Esophagus muscularis mucosa (tissue), 4 donors: ENCODE measurements at regions not wholly inside any gene's neighbourhood (a gene's known extent, or its start where the extent isn't known, plus 50 kb on each side); places are given as distances from the start of the nearest gene placed in this dataset.

ENCODE experiments used
- DNase-seq: peaks from one replicate; pipeline ENCODE4 v3.0.0-alpha.2; 2017; ENCODE audit errors: extremely low spot score
- H3K27ac ChIP-seq, 4 donors: fragments of 200-600 bp; sonication (generic); replicated peaks in 1 of 4; 1 replicate in 3 of 4; 2 replicates in 1 of 4; pipeline ENCODE4 v1.5.1; 2016 to 2019; ENCODE audit warnings: mild to moderate bottlenecking in 1 of 4
- H3K27me3 ChIP-seq, 4 donors: fragments of 200-600 bp; sonication (generic); one replicate each; pipeline versions ENCODE4 v1.5.1 to v1.6.0; 2016 to 2019
- H3K36me3 ChIP-seq, 4 donors: fragments of 200-600 bp; sonication (generic); one replicate each; pipeline ENCODE4 v1.5.1; 2016 to 2019
- H3K4me1 ChIP-seq, 4 donors: fragments of 200-600 bp; sonication (generic); one replicate each; pipeline ENCODE4 v1.5.1; 2016 to 2019
- H3K4me3 ChIP-seq, 4 donors: fragments of 200-600 bp; sonication (generic); 1 replicate in 2 of 4; 2 replicates in 2 of 4; pipeline ENCODE4 v1.5.1; 2016 to 2019; ENCODE audit warnings: mild to moderate bottlenecking in 4 of 4, moderate library complexity in 1 of 4
- H3K9me3 ChIP-seq, 4 donors: fragments of 200-600 bp; sonication (generic); 1 replicate in 3 of 4; 2 replicates in 1 of 4; pipeline ENCODE4 v1.5.1; 2016 to 2019
- EP300 ChIP-seq: sonication (generic); formaldehyde crosslinking; IDR thresholded peaks from one replicate; pipeline ENCODE4 v1.6.1; 2017; ENCODE audit warnings: antibody characterized with exemption
- POLR2A ChIP-seq: fragments of 450-650 bp; IDR thresholded peaks from one replicate; pipeline ENCODE4 v1.6.1; 2017; ENCODE audit warnings: antibody characterized with exemption, moderate library complexity, mild to moderate bottlenecking, low read depth
- POLR2AphosphoS5 ChIP-seq, 2 donors: sonication (generic); formaldehyde crosslinking; IDR thresholded peaks; one replicate each; pipeline ENCODE4 v1.6.1; 2017; ENCODE audit warnings: antibody characterized with exemption in 2 of 2
- WGBS: methylation state at CpG from one replicate; pipeline ENCODE4 v1.1.5; 2018; 5-methylcytosine and 5-hydroxymethylcytosine counted together
- intact Hi-C: fragments of 100-400 bp; cut with DNase I; formaldehyde crosslinking; loops from one replicate; pipeline ENCODE4 v1.15.1; 2023
- TF ChIP-seq, protein P1 (sequence below), 3 experiments: fragments of 200-600 bp in 2 of 3; fragments of 450-650 bp in 1 of 3; sonication (generic) in 2 of 3; IDR thresholded peaks; one replicate each; pipeline ENCODE4 v1.5.1; 2017 to 2019; ENCODE audit warnings: antibody characterized with exemption in 3 of 3, mild to moderate bottlenecking in 2 of 3, moderate library complexity in 1 of 3

DNA sequence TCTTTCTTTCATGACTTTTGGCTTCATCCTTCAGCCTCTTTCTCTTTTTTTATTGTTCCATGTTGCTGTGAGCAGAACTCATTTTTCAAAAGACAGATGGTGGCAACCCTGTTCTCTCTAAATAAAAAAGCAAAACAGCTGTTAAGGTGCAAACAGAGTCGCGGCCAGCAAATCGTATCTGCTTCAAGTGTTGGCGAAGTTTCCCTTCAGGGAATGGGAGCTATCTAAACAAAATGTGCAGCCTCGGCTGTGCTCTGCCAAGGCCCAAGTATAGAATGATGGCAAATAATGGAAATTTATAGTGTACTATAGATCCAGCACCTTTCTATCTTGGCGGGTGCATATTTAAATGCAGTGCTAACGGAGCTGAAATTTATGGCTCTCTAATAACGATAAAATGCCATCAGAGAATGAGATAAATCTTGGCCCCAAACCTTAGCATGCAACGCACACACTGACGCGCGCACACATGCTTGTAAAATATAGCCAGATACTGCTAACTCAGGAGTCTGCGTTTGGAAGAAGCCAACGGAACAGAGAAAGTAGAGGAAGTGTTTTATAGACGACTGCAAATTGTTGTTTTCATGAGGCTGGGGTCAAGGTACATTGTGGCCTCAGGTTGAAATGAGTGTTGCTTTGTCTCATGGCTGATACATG, 315.5 kb upstream of the RBFOX1 start:
- 75% methylated on average over 15 of the region's 15 CpGs for WGBS
- H3K4me1 ChIP-seq = no peaks in the 10 kb centered on the region
- intact Hi-C loops = no loop called here
- H3K27ac ChIP-seq = no peak overlapping the region
- H3K9me3 ChIP-seq = no peaks in the 10 kb centered on the region
- no peak for TF ChIP-seq POLR2A
- TF ChIP-seq EP300 = no peak
- TF ChIP-seq POLR2AphosphoS5 (IDR thresholded peaks at IDR 0.05) = no peak
- TF ChIP-seq, protein P1, sequence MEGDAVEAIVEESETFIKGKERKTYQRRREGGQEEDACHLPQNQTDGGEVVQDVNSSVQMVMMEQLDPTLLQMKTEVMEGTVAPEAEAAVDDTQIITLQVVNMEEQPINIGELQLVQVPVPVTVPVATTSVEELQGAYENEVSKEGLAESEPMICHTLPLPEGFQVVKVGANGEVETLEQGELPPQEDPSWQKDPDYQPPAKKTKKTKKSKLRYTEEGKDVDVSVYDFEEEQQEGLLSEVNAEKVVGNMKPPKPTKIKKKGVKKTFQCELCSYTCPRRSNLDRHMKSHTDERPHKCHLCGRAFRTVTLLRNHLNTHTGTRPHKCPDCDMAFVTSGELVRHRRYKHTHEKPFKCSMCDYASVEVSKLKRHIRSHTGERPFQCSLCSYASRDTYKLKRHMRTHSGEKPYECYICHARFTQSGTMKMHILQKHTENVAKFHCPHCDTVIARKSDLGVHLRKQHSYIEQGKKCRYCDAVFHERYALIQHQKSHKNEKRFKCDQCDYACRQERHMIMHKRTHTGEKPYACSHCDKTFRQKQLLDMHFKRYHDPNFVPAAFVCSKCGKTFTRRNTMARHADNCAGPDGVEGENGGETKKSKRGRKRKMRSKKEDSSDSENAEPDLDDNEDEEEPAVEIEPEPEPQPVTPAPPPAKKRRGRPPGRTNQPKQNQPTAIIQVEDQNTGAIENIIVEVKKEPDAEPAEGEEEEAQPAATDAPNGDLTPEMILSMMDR (IDR thresholded peaks at IDR 0.05) = no peak
- no peaks in the 10 kb centered on the region for H3K27me3 ChIP-seq
- no peak overlapping the region for H3K4me3 ChIP-seq
- no peaks in the 10 kb centered on the region for H3K36me3 ChIP-seq
- no peak for DNase-seq

DNA sequence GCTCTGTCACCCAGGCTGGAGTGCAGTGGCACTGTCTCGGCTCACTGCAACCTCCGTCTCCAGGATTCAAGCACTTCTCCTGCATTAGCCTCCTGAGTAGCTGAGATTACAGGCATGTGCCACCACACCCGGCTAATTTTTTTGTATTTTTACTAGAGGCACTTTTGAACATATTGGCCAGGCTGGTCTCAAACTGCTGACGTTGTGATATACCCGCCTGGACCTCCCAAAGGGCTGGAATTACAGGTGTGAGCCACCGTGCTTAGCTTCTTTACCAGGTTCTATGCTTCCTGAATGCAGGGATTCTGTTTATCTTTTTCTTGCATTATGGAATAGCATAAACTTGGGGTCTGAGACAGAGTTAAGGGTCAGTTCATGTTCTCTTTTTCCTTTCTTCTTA, 317.9 kb upstream of the RBFOX1 start:
- Histone ChIP-seq H3K36me3 (no peaks in the 10 kb centered on the region), H3K27me3 (no peaks in the 10 kb centered on the region), H3K4me1 (no peaks in the 10 kb centered on the region), H3K9me3 (no peaks in the 10 kb centered on the region), H3K4me3 (no peak overlapping the region), H3K27ac (no peak overlapping the region)
- TF ChIP-seq POLR2A = no peak
- no peak for TF ChIP-seq POLR2AphosphoS5 (IDR thresholded peaks at IDR 0.05)
- TF ChIP-seq, protein P1 (IDR thresholded peaks at IDR 0.05) = no peak
- no peak for TF ChIP-seq EP300
- WGBS = 75% methylated on average over 6 of the region's 6 CpGs
- no peak for DNase-seq
- intact Hi-C loops = no loop called here

DNA sequence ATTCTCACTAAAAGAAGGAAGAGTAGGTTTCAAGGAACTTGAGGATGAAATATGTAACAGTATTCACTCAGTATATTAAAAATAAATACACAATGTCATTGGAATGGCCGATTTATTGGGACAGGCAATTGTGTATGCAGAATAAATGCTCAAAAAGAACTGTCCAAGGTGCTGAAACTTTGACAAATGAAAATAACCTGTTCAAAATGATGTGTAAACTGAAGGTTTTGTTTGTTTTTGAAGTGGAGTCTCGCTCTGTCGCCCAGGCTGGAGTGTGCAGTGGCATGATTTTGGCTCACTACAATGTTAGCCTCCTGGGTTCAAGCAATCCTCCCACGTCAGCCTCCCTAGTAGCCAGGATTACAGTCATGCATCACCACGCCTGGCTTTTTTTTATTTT, 318.7 kb upstream of the RBFOX1 start:
- Histone ChIP-seq H3K27me3 (no peaks in the 10 kb centered on the region), H3K4me1 (no peaks in the 10 kb centered on the region), H3K27ac (no peak overlapping the region), H3K4me3 (no peak overlapping the region), H3K36me3 (no peaks in the 10 kb centered on the region), H3K9me3 (no peaks in the 10 kb centered on the region)
- WGBS = 44% methylated on average over 5 of the region's 5 CpGs
- DNase-seq = no peak
- intact Hi-C loops = no loop called here
- no peak for TF ChIP-seq POLR2A

DNA sequence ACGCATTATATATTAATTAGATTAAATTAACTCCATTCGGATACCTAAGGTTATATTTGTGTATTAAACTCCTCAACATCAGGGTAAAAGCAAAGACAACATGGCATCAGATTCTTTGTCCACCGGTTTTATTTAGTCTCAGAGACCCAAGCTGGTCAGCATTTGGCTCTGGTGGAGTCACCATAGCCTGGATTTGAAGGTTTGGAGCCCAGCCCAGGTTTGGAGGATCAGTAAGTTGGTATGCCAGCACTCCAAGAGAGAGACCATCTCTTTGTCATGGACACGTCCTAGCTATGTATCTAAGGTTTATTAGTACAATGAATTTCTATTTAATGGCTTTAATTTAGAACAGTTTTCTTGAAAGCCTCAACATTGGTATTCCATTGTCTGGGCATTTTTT, 328.4 kb upstream of the RBFOX1 start:
- Histone ChIP-seq H3K4me3 (no peak overlapping the region), H3K36me3 (no peaks in the 10 kb centered on the region), H3K9me3 (peaks cover 0 to 6% (median 1%) of the 10 kb centered on the region in 4 donors), H3K27ac (no peak overlapping the region), H3K27me3 (no peaks in the 10 kb centered on the region), H3K4me1 (no peaks in the 10 kb centered on the region)
- DNase-seq = no peak
- TF ChIP-seq POLR2A = no peak
- TF ChIP-seq, protein P1 (IDR thresholded peaks at IDR 0.05) = no peak
- no peak for TF ChIP-seq EP300
- TF ChIP-seq POLR2AphosphoS5 (IDR thresholded peaks at IDR 0.05) = no peak
- 77% methylated on average over 4 of the region's 4 CpGs for WGBS
- intact Hi-C loops = no loop called here

DNA sequence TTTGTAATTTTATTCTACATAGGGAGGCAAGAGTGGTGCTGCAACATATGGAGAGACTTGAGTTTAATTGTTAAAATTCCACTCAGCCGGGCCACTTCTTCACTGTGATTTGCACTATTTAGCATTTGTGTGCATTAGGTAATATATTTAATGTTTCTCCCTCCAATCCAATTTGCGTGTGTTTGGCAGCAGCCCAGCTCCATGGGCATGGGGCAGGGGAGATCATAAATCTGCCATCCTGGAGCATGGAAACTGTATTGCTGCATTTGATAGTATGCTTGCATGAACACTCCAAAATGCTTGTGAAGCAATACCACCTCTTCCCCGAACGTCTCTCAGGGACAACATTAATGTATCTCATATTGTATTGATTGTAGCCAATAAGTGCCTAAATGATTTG, 339.1 kb upstream of the RBFOX1 start:
- Histone ChIP-seq H3K4me3 (no peak overlapping the region), H3K36me3 (no peaks in the 10 kb centered on the region), H3K9me3 (peaks cover 0 to 7% (median 0%) of the 10 kb centered on the region in 4 donors), H3K4me1 (no peaks in the 10 kb centered on the region), H3K27ac (no peak overlapping the region), H3K27me3 (no peaks in the 10 kb centered on the region)
- 47% methylated on average over 4 of the region's 4 CpGs for WGBS
- intact Hi-C loops = no loop called here
- DNase-seq = no peak
- TF ChIP-seq POLR2AphosphoS5 (IDR thresholded peaks at IDR 0.05) (no peak), EP300 (no peak), POLR2A (no peak)
- TF ChIP-seq, protein P1 (IDR thresholded peaks at IDR 0.05) = no peak
